Heart left ventricle (tissue), 16 donors: ENCODE measurements at regions not wholly inside any gene's neighbourhood (a gene's known extent, or its start where the extent isn't known, plus 50 kb on each side); places are given as distances from the start of the nearest gene placed in this dataset.

Source experiments
- ATAC-seq, 4 donors: fragments of 200-7000 bp; cut with Tn5 transposase; one replicate each; pipeline ENCODE4 v1.9.1; 2020 to 2022; ENCODE audit warnings: moderate library complexity in 4 of 4, mild to moderate bottlenecking in 3 of 4, moderate number of reproducible peaks in 1 of 4
- DNase-seq, 5 donors: peaks; one replicate each; pipeline ENCODE4 v3.0.0-alpha.2; 2020
- H3K27ac ChIP-seq, 12 donors: fragments of 200-600 bp; sonication (generic) in 4 of 12; one replicate each; pipeline versions ENCODE4 v1.5.0 to v1.8.0; 2016 to 2022; ENCODE audit warnings: mild to moderate bottlenecking in 2 of 12
- H3K27me3 ChIP-seq, 9 donors: fragments of 200-600 bp; sonication (generic) in 2 of 9; one replicate each; pipeline versions ENCODE4 v1.5.1 to v1.8.0; 2016 to 2022; ENCODE audit warnings: mild to moderate bottlenecking in 3 of 9
- H3K36me3 ChIP-seq, 9 donors: fragments of 200-600 bp; sonication (generic) in 2 of 9; one replicate each; pipeline versions ENCODE4 v1.5.0 to v1.8.0; 2018 to 2022; ENCODE audit warnings: mild to moderate bottlenecking in 2 of 9
- H3K4me1 ChIP-seq, 12 donors: fragments of 200-600 bp; sonication (generic) in 4 of 12; one replicate each; pipeline versions ENCODE4 v1.5.0 to v1.8.0; 2016 to 2022; ENCODE audit warnings: mild to moderate bottlenecking in 3 of 12
- H3K4me3 ChIP-seq, 12 donors: fragments of 200-600 bp; sonication (generic) in 4 of 12; one replicate each; pipeline versions ENCODE4 v1.5.0 to v1.8.0; 2017 to 2022; ENCODE audit warnings: mild to moderate bottlenecking in 9 of 12, moderate library complexity in 4 of 12
- H3K9me3 ChIP-seq, 12 donors: fragments of 200-600 bp; sonication (generic) in 4 of 12; one replicate each; pipeline versions ENCODE4 v1.5.0 to v1.8.0; 2016 to 2022; ENCODE audit warnings: mild to moderate bottlenecking in 1 of 12
- POLR2A ChIP-seq, 2 donors: fragments of 450-650 bp; IDR thresholded peaks; one replicate each; pipeline ENCODE4 v1.6.1; 2017; ENCODE audit warnings: antibody characterized with exemption in 2 of 2, mild to moderate bottlenecking in 2 of 2, moderate library complexity in 2 of 2
- WGBS, 4 donors: extraction: QIAGEN DNeasy Blood & Tissue Kit in 2 of 4; methylation state at CpG; one replicate each; pipeline versions ENCODE4 v1.1.5 to v1.1.7; 2013 to 2018; 5-methylcytosine and 5-hydroxymethylcytosine counted together
- intact Hi-C, 10 donors: fragments of 100-400 bp; cut with DNase I; formaldehyde crosslinking; loops; one replicate each; pipeline versions ENCODE4 v1.11.1 to v1.14.2; 2022
- TF ChIP-seq, protein P1 (sequence below), 12 donors: fragments of 200-600 bp; sonication (generic) in 4 of 12; IDR thresholded peaks; one replicate each; pipeline versions ENCODE4 v1.5.0 to v1.8.0; 2018 to 2022; ENCODE audit warnings: antibody characterized with exemption in 12 of 12, mild to moderate bottlenecking in 5 of 12
- donor health status: ischemic (EF 13 %, LVEDD 7.1; RV severe dilation, severe dysfunction).
- donor health status: healthy with polysubstance abuse.
- donor health status: DM: no; HTN: yes; CAD: no.
- donor health status: DM: no; HTN: no; CAD: no.
- donor health status: ischemic (EF 25% LVEDD 6.9; RV normal size, moderate dysfunction).
- donor health status: ischemic (EF 25% LVEDD 5.7; RV mildly dilated, moderate dysfunction).
- donor health status: healthy.
- donor health status: DM: yes; HTN: yes; CAD: no.
- donor health status: ischemic (EF 35%, LVEDD 5.7; RV mildly dilated, moderate dysfunction).
- donor health status: nonischemic (EF 11% LVEDD 7.7; RV severe dilation, severe dysfunction).
- donor health status: DM: yes; HTN: yes; CAD: no.
- donor health status: PGD.
- donor health status: ischemic (EF 29% LVEDD 5.4; RV normal size, mild dysfunction).
- donor health status: nonischemic (EF 23%, LVEDD 6.1; RV moderate dilation, normal function).

DNA sequence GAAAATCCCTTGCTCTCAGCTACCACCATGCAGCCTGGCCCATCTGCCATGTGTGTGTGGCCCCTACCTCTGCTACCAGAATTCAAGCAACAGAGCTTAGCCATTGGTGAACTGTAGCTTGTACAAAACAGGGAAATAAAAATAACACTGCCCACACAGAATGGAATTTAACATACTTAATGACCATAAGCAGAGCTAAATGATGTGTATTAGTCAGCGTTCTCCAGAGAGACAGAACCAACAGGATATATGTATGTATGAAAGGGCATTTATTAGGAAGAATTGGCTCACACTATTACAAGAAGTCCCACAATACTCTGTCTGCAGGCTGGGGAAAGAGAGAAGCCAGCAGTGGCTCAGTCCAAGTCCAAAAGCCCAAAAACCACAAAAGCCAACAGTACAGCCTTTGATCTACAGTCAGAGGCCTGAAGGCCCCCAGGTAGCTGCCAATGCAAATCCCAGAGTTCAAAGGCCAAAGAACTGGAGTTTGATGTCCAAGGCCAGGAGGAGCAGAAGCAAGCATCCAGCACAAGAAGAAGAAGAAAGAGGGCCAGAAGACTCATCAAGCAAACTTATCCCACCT lies 318.8 kb downstream of the DNAH5 start:
- Histone ChIP-seq H3K27me3 (no peaks in the 10 kb centered on the region), H3K27ac (no peak overlapping the region), H3K4me3 (no peak overlapping the region), H3K9me3 (no peaks in the 10 kb centered on the region), H3K4me1 (no peaks in the 10 kb centered on the region), H3K36me3 (no peaks in the 10 kb centered on the region)
- ATAC-seq: no peak
- TF ChIP-seq, protein P1, sequence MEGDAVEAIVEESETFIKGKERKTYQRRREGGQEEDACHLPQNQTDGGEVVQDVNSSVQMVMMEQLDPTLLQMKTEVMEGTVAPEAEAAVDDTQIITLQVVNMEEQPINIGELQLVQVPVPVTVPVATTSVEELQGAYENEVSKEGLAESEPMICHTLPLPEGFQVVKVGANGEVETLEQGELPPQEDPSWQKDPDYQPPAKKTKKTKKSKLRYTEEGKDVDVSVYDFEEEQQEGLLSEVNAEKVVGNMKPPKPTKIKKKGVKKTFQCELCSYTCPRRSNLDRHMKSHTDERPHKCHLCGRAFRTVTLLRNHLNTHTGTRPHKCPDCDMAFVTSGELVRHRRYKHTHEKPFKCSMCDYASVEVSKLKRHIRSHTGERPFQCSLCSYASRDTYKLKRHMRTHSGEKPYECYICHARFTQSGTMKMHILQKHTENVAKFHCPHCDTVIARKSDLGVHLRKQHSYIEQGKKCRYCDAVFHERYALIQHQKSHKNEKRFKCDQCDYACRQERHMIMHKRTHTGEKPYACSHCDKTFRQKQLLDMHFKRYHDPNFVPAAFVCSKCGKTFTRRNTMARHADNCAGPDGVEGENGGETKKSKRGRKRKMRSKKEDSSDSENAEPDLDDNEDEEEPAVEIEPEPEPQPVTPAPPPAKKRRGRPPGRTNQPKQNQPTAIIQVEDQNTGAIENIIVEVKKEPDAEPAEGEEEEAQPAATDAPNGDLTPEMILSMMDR (IDR thresholded peaks at IDR 0.05): no peak
- TF ChIP-seq POLR2A (IDR thresholded peaks at IDR 0.05): no peak
- DNase-seq: no peak
- WGBS, 4 donors: 86 to 92% (median 90%) methylated on average over 1 of the region's 1 CpG
- intact Hi-C loops: no loop called here

DNA sequence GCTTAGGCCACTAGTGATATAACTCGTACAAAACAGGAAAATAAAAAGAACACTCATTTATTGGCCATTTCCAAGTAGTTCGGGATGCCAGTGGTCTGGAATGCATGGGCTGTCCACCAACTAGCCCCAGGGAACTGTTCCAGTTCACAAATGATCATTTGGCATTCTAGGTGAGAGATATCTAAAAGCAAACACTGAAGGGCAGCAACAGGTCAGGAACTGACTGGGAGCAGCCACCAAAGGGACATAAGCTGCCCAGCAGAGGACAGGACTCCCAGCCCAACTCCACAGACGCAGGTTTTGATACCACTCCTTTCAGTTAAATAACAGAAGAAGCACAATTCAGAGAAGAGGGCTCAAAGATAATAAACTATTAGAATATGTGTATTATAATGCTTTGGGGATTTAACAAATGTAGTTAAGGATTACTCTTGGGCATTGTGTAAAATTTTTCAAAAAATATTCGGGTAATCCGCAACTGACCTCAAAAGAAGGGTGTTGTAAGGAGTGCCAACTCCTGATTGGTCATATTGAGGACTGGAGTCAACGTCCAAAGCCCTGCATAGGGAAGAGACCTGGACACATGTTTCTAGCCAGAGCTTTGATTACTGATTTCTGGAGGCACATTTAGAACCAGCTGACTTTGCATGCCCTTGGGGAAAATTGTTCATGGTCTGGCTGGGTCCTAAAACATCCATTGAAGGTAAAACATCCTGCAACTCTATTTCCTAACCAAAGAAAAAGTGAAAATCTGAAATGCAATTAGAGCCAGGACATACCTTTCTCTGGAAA lies 320.0 kb downstream of the DNAH5 start:
- WGBS, 4 donors: 61 to 67% (median 63%) methylated on average over 6 of the region's 6 CpGs
- no peak overlapping the region for H3K4me3 ChIP-seq
- DNase-seq (no peak), ATAC-seq (no peak)
- H3K9me3 ChIP-seq: no peaks in the 10 kb centered on the region
- TF ChIP-seq, protein P1 (IDR thresholded peaks at IDR 0.05): no peak
- TF ChIP-seq POLR2A (IDR thresholded peaks at IDR 0.05): no peak
- H3K27me3 ChIP-seq: no peaks in the 10 kb centered on the region
- no peaks in the 10 kb centered on the region for H3K4me1 ChIP-seq
- H3K36me3 ChIP-seq: no peaks in the 10 kb centered on the region
- intact Hi-C loops: no loop called here
- no peak overlapping the region for H3K27ac ChIP-seq

DNA sequence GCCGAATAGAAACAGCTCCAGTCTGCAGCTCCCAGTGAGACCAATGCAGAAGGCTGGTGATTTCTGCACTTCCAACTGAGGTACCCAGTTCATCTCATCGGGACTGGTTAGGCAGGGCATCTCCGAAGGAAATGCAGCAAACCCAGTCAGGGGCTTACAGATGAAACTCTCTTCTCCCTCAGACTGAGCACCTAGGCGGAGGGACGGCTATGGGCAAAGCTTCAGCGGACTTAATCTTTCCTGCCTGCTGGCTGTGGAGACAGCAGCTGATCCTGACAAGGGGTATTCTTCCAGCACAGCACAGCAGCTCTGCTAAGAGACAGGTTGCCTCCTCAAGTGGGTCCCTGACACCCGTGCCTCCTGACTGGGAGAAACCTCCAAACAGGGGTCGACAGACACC lies 330.9 kb downstream of the DNAH5 start:
- TF ChIP-seq, protein P1 (IDR thresholded peaks at IDR 0.05): no peak
- TF ChIP-seq POLR2A (IDR thresholded peaks at IDR 0.05): no peak
- WGBS, 4 donors: 78 to 86% (median 79%) methylated on average over 6 to 8 of the region's 8 CpGs
- H3K27me3 ChIP-seq: no peaks in the 10 kb centered on the region
- H3K4me1 ChIP-seq: no peaks in the 10 kb centered on the region
- no peak for ATAC-seq
- H3K9me3 ChIP-seq: peaks cover 0 to 28% (median 0%) of the 10 kb centered on the region in 12 donors
- DNase-seq: no peak
- H3K4me3 ChIP-seq: no peak overlapping the region
- no peak overlapping the region for H3K27ac ChIP-seq
- H3K36me3 ChIP-seq: no peaks in the 10 kb centered on the region
- intact Hi-C loops: no loop called here

DNA sequence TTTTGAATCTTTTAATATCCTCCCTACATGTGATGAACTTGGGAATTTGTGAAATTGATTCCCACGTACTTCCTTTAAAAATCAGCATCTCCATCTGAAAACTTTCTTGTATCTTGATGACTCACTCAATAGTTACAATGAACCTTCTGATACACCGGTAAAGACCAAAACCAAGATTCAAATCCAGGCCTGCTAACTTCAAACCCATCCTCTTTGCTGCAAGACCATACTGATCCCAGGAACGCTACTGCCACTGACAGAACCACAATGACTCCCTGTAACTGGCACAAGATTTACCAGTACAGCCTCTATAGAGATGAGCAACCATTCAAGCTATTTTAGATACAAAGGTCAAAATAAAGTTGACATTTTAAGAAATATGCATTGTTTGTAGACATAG lies 332.9 kb downstream of the DNAH5 start:
- 76 to 85% (median 78%) methylated on average over 3 of the region's 3 CpGs for WGBS, 4 donors
- TF ChIP-seq, protein P1 (IDR thresholded peaks at IDR 0.05): no peak
- no peak for TF ChIP-seq POLR2A (IDR thresholded peaks at IDR 0.05)

More for the DNA sequence above, 332.9 kb downstream of the DNAH5 start:
- H3K4me3 ChIP-seq: no peak overlapping the region
- peaks cover 0 to 20% (median 0%) of the 10 kb centered on the region in 12 donors for H3K9me3 ChIP-seq
- H3K4me1 ChIP-seq: no peaks in the 10 kb centered on the region
- no peak overlapping the region for H3K27ac ChIP-seq
- DNase-seq (no peak), ATAC-seq (no peak)
- no peaks in the 10 kb centered on the region for H3K27me3 ChIP-seq
- no peaks in the 10 kb centered on the region for H3K36me3 ChIP-seq
- intact Hi-C loops: no loop called here
